Peyer's patch (tissue), 4 donors: ENCODE measurements at regions not wholly inside any gene's neighbourhood (a gene's known extent, or its start where the extent isn't known, plus 50 kb on each side); places are given as distances from the start of the nearest gene placed in this dataset.

Source experiments
- DNase-seq, 3 donors: peaks; one replicate each; pipeline ENCODE4 v3.0.0-alpha.2; 2017 to 2019
- H3K27ac ChIP-seq, 4 donors: fragments of 200-600 bp; sonication (generic); one replicate each; pipeline ENCODE4 v1.5.1; 2016 to 2019
- H3K27me3 ChIP-seq, 2 donors: fragments of 200-600 bp; sonication (generic); one replicate each; pipeline ENCODE4 v1.5.1; 2019
- H3K36me3 ChIP-seq, 3 donors: fragments of 200-600 bp; sonication (generic); one replicate each; pipeline ENCODE4 v1.5.1; 2016 to 2019
- H3K4me1 ChIP-seq, 4 donors: fragments of 200-600 bp; sonication (generic); one replicate each; pipeline ENCODE4 v1.5.1; 2016 to 2019
- H3K4me3 ChIP-seq, 4 donors: fragments of 200-600 bp; sonication (generic); 1 replicate in 3 of 4; 2 replicates in 1 of 4; pipeline ENCODE4 v1.5.1; 2016 to 2019; ENCODE audit warnings: mild to moderate bottlenecking in 1 of 4
- H3K9me3 ChIP-seq, 4 donors: fragments of 200-600 bp; sonication (generic); one replicate each; pipeline ENCODE4 v1.5.1; 2016 to 2019; ENCODE audit warnings: mild to moderate bottlenecking in 1 of 4
- CTCF ChIP-seq, 6 experiments: fragments of 450-650 bp in 4 of 6; fragments of 200-600 bp in 2 of 6; sonication (generic) in 1 of 6; IDR thresholded peaks; one replicate each; pipeline ENCODE4 v1.5.1; 2017 to 2019; ENCODE audit warnings: antibody characterized with exemption in 6 of 6, mild to moderate bottlenecking in 3 of 6, moderate library complexity in 1 of 6
- POLR2A ChIP-seq, 2 donors: fragments of 450-650 bp; IDR thresholded peaks; one replicate each; pipeline ENCODE4 v1.5.1; 2017; ENCODE audit warnings: antibody characterized with exemption in 2 of 2, mild to moderate bottlenecking in 2 of 2, moderate library complexity in 2 of 2

- Histone ChIP-seq H3K4me3 (no peak overlapping the region), H3K4me1 (no peaks in the 10 kb centered on the region), H3K27ac (no peak overlapping the region), H3K36me3 (no peaks in the 10 kb centered on the region), H3K9me3 (no peaks in the 10 kb centered on the region), H3K27me3 (no peaks in the 10 kb centered on the region)
- no peak for DNase-seq
- TF ChIP-seq POLR2A (IDR thresholded peaks at IDR 0.05) (no peak), CTCF (IDR thresholded peaks at IDR 0.05) (no peak)
These were observed 106.6 kb downstream of the MATN1 start for GRCh38 chr1:30616759-30617158.

DNA sequence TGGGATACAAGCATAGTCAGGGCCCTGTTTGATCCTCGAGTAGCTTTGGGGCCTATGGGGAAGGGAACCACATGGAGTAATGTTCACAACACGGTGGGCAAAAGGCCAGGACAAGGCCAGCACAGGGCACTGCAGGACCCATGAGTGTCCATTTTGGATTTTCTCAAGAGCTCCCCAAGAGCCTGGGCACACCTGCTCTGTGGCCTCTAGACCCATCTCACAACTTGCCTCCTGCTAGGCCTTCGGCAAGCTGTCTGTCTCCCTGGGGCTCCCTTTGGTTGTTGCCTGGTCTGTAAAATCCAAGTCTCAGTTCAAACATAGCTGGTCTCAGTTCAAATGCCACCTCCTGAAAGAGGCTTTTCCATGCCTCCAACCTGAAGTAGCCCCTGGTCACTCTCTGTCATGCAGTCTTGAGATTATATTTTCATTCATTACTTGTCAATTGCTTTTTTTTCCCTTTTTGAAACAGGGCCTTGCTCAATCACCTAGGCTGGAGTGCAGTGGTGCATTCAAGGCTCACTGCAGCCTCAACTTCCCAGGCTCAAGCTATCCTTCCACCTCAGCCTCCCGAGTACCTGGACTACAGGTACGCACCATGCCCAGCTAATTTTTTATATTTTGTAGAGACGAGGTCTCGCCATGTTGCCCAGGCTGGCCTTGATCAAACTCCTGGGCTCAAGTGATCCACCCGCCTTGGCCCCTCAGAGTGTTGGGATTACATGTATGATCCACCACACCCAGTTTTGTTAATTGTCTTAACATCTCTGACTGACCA is 107.4 kb downstream of the MATN1 start:
- Histone ChIP-seq H3K27ac (no peak overlapping the region), H3K4me1 (no peaks in the 10 kb centered on the region), H3K36me3 (no peaks in the 10 kb centered on the region), H3K4me3 (no peak overlapping the region), H3K27me3 (no peaks in the 10 kb centered on the region), H3K9me3 (no peaks in the 10 kb centered on the region)
- peak in 1 of 3 donors; percentile 6 for DNase-seq
- TF ChIP-seq CTCF (IDR thresholded peaks at IDR 0.05) (no peak), POLR2A (IDR thresholded peaks at IDR 0.05) (no peak)

DNA sequence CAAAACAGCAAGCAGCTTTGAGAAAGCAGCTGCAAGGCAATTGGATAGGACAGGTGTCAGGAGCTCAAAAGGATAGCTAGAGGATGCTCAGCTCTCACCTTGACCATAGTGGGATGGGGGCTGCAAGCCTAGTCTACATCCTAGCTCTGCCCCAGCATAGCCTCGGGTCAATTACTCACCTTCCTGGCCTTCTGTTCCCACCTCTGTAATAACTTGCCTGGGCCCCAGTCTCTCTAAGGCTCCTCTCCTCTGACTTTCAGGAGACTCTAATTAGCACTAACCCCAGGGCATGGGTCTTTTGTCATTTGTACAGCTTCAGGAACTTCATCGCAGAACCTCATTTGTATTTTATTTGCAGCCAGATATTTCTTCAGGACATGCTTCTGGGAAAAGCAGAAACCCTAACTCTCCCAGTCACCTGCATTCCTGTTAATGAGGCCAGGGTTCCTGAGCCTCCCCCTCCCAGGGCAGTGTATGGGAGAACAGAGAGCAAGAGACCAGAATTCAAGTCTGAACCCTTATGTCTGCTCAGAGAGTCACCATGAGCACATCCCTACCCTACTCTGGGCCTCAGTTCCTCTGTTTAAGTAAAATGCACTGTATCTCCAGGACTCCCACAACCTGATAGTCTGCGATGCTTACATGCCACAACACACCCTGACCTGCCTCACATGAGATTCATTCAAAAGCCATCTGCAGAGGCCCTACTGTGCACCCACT is 108.1 kb downstream of the MATN1 start:
- TF ChIP-seq POLR2A (IDR thresholded peaks at IDR 0.05) (no peak), CTCF (IDR thresholded peaks at IDR 0.05) (no peak)
- no peaks in the 10 kb centered on the region for H3K4me1 ChIP-seq
- H3K36me3 ChIP-seq: no peaks in the 10 kb centered on the region
- no peak overlapping the region for H3K4me3 ChIP-seq
- H3K9me3 ChIP-seq: no peaks in the 10 kb centered on the region
- no peaks in the 10 kb centered on the region for H3K27me3 ChIP-seq
- H3K27ac ChIP-seq: no peak overlapping the region
- DNase-seq: no peak

- Histone ChIP-seq H3K9me3 (no peaks in the 10 kb centered on the region), H3K4me1 (no peaks in the 10 kb centered on the region), H3K27ac (no peak overlapping the region), H3K36me3 (no peaks in the 10 kb centered on the region), H3K4me3 (no peak overlapping the region), H3K27me3 (no peaks in the 10 kb centered on the region)
- TF ChIP-seq POLR2A (IDR thresholded peaks at IDR 0.05) (no peak), CTCF (IDR thresholded peaks at IDR 0.05) (no peak)
- DNase-seq: no peak
These were observed 110.2 kb downstream of the MATN1 start for GRCh38 chr1:30613188-30613587.

- no peaks in the 10 kb centered on the region for H3K36me3 ChIP-seq
- H3K27ac ChIP-seq: no peak overlapping the region
- no peak for DNase-seq
- no peaks in the 10 kb centered on the region for H3K27me3 ChIP-seq
- no peaks in the 10 kb centered on the region for H3K9me3 ChIP-seq
- no peaks in the 10 kb centered on the region for H3K4me1 ChIP-seq
- TF ChIP-seq POLR2A (IDR thresholded peaks at IDR 0.05) (no peak), CTCF (IDR thresholded peaks at IDR 0.05) (no peak)
- H3K4me3 ChIP-seq: no peak overlapping the region
These were observed 110.8 kb downstream of the MATN1 start for GRCh38 chr1:30612536-30613065.
